ENCODE measurements at regions not wholly inside any gene's neighbourhood (a gene's known extent, or its start where the extent isn't known, plus 50 kb on each side); places are given as distances from the start of the nearest gene placed in this dataset.

DNA sequence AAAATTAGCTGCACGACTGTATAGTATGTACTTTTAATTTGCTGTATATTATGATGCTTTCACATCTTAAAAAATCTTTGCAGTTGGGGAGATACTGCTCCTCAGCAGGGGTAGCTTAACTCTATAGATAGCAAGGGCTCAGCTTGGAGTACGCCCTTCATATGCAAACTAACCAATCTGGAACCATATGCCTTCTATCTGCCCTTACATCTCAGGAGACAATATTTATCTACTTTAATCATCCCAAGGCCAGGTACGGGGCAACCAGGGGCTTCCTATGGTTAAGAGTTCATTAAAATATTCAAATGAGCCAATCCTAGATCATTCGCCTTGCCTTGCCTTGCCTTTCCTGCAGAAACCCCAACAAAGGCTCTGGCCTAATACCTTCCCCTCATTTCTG, 204.1 kb upstream of the ZBTB20 start:
- TF ChIP-seq, protein P1, sequence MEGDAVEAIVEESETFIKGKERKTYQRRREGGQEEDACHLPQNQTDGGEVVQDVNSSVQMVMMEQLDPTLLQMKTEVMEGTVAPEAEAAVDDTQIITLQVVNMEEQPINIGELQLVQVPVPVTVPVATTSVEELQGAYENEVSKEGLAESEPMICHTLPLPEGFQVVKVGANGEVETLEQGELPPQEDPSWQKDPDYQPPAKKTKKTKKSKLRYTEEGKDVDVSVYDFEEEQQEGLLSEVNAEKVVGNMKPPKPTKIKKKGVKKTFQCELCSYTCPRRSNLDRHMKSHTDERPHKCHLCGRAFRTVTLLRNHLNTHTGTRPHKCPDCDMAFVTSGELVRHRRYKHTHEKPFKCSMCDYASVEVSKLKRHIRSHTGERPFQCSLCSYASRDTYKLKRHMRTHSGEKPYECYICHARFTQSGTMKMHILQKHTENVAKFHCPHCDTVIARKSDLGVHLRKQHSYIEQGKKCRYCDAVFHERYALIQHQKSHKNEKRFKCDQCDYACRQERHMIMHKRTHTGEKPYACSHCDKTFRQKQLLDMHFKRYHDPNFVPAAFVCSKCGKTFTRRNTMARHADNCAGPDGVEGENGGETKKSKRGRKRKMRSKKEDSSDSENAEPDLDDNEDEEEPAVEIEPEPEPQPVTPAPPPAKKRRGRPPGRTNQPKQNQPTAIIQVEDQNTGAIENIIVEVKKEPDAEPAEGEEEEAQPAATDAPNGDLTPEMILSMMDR (IDR thresholded peaks at IDR 0.05 in 2 of 3, conservative IDR thresholded peaks at IDR 0.05 in 1 of 3; ENCODE audit: control insufficient read depth in 2 of 3, extremely low read depth in 1 of 3, insufficient read depth in 1 of 3, low read depth in 3 of 3, low read length in 3 of 3): no peak
- TF ChIP-seq ETV6 (conservative IDR thresholded peaks at IDR 0.05 in 1 of 2, IDR thresholded peaks at IDR 0.05 in 1 of 2; ENCODE audit: borderline replicate concordance in 1 of 2, low read depth in 1 of 2) (no peak), EGR1 (IDR thresholded peaks at IDR 0.05; ENCODE audit: borderline replicate concordance in 1 of 2, low read depth in 2 of 2, low read length in 2 of 2) (no peak), TAF1 (IDR thresholded peaks at IDR 0.05; ENCODE audit: borderline replicate concordance, low read depth, low read length) (no peak), FOXM1 (IDR thresholded peaks at IDR 0.05; ENCODE audit: low read depth, low read length) (no peak), KLF5 (IDR thresholded peaks at IDR 0.05; ENCODE audit: partially characterized antibody) (no peak), POLR2AphosphoS5 (IDR thresholded peaks at IDR 0.05; ENCODE audit: low read length) (no peak), EZH2 (IDR thresholded peaks at IDR 0.05; ENCODE audit: borderline replicate concordance, control insufficient read depth, low read depth, low read length) (no peak), EP300 (IDR thresholded peaks at IDR 0.05; ENCODE audit: borderline replicate concordance in 1 of 2, control insufficient read depth in 1 of 2, low read depth in 2 of 2, low read length in 2 of 2) (no peak)
- TF ChIP-seq, protein P2, sequence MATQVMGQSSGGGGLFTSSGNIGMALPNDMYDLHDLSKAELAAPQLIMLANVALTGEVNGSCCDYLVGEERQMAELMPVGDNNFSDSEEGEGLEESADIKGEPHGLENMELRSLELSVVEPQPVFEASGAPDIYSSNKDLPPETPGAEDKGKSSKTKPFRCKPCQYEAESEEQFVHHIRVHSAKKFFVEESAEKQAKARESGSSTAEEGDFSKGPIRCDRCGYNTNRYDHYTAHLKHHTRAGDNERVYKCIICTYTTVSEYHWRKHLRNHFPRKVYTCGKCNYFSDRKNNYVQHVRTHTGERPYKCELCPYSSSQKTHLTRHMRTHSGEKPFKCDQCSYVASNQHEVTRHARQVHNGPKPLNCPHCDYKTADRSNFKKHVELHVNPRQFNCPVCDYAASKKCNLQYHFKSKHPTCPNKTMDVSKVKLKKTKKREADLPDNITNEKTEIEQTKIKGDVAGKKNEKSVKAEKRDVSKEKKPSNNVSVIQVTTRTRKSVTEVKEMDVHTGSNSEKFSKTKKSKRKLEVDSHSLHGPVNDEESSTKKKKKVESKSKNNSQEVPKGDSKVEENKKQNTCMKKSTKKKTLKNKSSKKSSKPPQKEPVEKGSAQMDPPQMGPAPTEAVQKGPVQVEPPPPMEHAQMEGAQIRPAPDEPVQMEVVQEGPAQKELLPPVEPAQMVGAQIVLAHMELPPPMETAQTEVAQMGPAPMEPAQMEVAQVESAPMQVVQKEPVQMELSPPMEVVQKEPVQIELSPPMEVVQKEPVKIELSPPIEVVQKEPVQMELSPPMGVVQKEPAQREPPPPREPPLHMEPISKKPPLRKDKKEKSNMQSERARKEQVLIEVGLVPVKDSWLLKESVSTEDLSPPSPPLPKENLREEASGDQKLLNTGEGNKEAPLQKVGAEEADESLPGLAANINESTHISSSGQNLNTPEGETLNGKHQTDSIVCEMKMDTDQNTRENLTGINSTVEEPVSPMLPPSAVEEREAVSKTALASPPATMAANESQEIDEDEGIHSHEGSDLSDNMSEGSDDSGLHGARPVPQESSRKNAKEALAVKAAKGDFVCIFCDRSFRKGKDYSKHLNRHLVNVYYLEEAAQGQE (IDR thresholded peaks at IDR 0.05; ENCODE audit: low read depth, low read length): no peak
- TF ChIP-seq, protein P3, sequence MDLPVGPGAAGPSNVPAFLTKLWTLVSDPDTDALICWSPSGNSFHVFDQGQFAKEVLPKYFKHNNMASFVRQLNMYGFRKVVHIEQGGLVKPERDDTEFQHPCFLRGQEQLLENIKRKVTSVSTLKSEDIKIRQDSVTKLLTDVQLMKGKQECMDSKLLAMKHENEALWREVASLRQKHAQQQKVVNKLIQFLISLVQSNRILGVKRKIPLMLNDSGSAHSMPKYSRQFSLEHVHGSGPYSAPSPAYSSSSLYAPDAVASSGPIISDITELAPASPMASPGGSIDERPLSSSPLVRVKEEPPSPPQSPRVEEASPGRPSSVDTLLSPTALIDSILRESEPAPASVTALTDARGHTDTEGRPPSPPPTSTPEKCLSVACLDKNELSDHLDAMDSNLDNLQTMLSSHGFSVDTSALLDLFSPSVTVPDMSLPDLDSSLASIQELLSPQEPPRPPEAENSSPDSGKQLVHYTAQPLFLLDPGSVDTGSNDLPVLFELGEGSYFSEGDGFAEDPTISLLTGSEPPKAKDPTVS (IDR thresholded peaks at IDR 0.05; ENCODE audit: low read depth, low read length): no peak
- TF ChIP-seq, protein P4, sequence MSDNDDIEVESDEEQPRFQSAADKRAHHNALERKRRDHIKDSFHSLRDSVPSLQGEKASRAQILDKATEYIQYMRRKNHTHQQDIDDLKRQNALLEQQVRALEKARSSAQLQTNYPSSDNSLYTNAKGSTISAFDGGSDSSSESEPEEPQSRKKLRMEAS (IDR thresholded peaks at IDR 0.05; ENCODE audit: low read depth, low read length): no peak
- TF ChIP-seq, protein P5, sequence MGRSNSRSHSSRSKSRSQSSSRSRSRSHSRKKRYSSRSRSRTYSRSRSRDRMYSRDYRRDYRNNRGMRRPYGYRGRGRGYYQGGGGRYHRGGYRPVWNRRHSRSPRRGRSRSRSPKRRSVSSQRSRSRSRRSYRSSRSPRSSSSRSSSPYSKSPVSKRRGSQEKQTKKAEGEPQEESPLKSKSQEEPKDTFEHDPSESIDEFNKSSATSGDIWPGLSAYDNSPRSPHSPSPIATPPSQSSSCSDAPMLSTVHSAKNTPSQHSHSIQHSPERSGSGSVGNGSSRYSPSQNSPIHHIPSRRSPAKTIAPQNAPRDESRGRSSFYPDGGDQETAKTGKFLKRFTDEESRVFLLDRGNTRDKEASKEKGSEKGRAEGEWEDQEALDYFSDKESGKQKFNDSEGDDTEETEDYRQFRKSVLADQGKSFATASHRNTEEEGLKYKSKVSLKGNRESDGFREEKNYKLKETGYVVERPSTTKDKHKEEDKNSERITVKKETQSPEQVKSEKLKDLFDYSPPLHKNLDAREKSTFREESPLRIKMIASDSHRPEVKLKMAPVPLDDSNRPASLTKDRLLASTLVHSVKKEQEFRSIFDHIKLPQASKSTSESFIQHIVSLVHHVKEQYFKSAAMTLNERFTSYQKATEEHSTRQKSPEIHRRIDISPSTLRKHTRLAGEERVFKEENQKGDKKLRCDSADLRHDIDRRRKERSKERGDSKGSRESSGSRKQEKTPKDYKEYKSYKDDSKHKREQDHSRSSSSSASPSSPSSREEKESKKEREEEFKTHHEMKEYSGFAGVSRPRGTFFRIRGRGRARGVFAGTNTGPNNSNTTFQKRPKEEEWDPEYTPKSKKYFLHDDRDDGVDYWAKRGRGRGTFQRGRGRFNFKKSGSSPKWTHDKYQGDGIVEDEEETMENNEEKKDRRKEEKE (IDR thresholded peaks at IDR 0.05): no peak
